GM21737 (cell line): ENCODE measurements at regions not wholly inside any gene's neighbourhood (a gene's known extent, or its start where the extent isn't known, plus 50 kb on each side); places are given as distances from the start of the nearest gene placed in this dataset.
"Not testable (repeated sequence)": the region's sequence is repeated elsewhere in the genome, so short reads cannot be mapped to it uniquely, and the experiment has no call there.

Experiments used
- ATAC-seq: cut with Tn5 transposase; IDR thresholded peaks from one replicate; pipeline ENCODE4 v1.9.1; 2021; ENCODE audit warnings: mild to moderate bottlenecking, moderate library complexity; ENCODE audit not compliant: unreplicated experiment

- ATAC-seq: no peak
Observed at GRCh38 chr2:144982481-144982880, 462.6 kb upstream of the ZEB2 start.

GRCh38 chr2:144975881-144976280 is 456.0 kb upstream of the ZEB2 start:
- ATAC-seq: no peak

DNA sequence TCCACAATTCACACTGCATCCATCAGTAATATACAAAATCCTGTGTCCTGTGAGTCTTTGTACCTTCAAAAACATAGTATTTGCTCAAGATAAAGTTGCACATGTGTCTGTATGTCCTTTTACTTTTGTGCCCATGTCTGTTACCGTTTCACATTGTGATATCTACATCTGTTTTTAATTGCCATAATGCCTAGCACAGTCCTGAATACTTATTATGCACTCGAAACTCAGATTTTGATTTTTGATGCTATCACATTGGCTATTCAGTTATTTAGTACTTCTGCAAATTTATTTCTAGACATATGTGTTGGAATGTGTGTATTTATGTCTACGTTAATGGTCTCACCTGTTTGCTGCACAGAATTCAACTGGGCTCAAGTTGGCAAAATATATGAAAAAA is 452.8 kb upstream of the ZEB2 start:
- no peak for ATAC-seq

DNA sequence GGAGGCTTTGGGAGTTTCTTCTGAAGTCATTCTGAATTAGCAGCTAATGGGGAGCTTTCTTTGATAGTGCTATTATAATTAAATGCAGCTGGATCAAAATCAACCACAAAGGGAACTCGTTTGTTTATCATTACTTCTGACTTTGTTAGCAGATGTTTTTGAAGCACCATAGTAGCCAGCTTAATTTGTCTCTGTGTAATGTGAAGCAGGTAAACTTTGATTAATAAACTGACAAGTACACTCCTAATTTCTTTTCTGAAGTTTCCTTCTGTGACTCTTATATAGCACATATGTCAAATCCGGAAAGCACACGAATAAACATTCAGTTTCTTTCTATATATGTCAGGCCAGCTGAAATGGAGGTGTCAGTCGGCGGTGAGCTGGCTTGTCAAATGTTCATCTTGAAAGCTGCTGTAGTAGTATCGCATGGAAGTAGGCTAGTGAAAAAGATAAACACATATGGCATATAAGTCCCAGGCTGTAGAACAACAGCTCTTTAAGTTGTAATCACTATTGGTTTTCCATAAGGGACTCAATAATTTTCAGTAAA is 451.9 kb upstream of the ZEB2 start:
- no peak for ATAC-seq

- not testable (repeated sequence) for ATAC-seq
Observed at GRCh38 chr2:144970410-144970809, 450.5 kb upstream of the ZEB2 start.

GRCh38 chr2:144969564-144969963 is 449.6 kb upstream of the ZEB2 start:
- ATAC-seq: not testable (repeated sequence)

DNA sequence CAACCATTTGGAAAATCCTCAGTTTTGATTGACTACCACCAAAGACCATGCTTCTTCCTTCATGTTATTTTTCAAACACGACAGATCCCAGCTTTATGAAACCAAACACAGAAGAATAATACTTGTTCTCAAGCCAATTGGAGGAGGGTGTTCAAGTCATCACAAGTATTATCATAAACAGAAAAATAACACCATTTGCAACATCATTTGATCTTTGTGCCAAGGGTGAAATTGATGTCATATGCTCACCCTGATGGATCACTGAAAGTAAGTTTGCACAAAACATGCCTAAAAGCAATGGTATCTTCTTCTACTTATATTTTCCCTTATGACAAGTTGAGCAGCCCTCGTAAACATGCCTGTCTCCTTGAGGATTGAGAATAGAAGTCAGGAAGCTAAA is 448.0 kb upstream of the ZEB2 start:
- ATAC-seq: no peak

DNA sequence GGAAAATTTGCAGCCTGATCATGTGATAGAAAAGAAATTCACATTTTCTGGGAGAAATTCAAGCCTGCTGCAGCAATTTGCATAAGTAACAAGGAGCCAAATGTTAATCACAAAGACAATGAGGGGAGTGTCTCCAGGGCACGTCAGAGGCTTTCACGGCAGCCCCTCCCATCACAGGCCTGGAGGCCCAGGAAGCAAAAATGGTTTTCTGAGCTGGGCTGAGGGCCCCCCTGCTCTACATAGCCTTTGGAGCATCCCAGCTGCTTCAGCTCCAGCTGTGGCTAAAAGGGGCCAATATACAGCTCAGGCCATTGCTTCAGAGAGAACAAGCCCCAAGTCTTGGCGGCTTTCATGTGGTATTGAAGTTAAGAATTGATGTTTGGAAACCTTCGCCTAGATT is 445.3 kb upstream of the ZEB2 start:
- no peak for ATAC-seq

GRCh38 chr2:144963031-144963430 is 443.1 kb upstream of the ZEB2 start:
- ATAC-seq: no peak

DNA sequence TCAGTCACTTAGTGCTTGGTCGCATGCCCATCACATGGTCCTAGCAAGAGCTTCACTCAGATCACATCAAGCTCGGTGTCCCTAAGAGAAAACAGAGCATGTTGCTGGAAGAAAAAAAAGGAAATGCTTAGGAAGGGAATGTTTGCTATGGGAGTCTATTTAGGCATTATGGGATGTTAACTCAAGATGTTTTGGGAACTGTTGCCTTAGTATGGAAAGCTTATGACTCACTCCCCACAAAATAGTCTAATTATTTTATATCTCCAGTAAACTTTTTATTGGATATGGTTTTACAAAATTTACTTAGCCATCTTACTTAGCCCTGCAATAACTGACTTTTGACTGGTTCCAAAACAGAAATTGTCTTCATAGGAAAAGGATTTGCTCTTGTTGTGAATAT is 439.5 kb upstream of the ZEB2 start:
- no peak for ATAC-seq

DNA sequence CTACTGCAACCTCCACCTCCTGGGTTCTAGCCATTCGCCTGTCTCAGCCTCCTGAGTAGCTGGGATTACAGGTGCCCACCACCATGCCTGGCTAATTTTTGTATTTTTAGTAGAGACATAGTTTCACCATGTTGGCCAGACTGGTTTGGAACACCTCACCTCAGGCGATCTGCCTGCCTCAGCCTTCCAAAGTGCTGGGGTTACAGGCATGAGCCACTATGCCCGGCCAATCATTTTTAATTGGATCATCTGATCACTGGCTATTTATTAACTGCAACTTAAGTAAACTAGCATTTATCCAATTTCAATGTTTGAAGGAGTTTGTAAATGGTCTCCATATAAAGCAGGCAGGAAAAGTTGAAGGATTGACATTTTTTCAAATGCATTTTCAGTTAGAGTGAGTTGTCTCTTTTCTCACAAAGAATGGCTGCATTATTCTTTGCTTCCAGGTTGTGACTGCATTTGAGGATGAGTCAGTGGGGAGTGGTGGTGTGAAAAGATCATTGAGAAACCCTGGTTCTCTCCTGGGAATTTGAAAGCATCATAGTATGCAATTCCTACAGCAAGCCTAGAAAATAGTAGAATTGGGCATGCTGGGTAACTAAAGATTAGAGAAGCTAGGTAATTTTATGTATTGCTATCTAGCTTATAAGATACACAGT is 431.1 kb upstream of the ZEB2 start:
- no peak for ATAC-seq

DNA sequence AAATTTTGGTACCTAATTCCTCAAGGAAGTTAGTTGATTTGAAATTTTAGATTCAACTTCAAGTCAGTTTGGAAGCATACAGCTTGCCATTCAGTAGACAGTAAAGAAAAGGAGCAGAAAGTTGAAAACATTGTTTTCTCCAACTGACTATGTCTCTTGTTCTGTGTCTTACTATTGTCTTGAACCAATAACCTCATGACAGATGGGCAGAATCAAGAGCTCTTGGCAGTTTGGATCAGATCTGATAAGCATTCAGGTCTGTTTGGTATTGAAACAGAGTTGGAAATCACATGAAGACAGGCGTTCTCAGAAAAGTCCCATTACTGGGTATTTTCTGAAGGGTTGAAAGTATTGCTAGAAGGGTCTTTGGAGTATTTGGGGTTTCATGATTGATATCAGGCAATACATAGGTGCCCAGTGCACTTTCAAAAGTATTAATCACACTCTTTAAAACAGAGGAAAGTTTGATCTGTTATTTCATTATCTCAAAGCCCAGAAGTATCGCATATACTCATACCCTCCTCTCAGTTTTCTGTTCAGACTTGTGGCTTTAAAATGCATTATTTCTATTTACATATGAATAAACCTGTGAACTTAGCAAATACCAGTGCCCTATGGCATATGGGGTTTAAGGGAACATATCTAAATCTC is 428.4 kb upstream of the ZEB2 start:
- ATAC-seq: no peak

DNA sequence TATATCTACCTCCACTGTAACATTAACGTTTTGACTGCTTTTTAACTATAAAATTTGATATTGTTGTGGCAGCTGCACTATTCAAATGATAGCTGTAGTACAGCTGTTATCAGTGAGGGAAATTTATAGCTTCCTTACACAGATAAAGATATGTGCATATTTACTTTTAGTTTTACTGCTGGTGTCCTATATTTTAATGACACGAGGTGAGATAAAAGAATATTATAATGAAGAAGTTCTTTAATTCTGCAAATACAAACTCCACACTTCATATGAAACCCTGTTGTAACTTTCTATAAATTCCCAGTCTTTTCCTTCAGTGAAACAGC is 427.8 kb upstream of the ZEB2 start:
- ATAC-seq: no peak

DNA sequence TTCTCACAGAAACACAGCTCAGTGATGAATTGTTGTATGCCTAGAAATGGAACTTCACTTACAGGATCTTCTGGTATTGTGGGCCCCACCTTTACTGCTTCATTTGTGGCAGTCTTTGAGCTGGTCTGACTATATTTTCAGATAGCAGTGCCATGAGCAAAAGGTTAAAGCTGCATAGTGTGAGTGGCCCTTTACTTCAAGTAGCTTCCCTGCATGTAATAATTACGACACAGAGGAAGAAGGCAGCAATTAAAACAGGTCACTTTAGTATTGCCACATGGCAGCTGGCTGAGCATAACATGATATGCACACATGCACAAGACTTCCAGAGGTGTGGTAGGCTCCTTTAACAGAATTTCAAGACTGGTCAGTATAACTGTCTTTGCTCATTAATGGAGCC is 426.3 kb upstream of the ZEB2 start:
- no peak for ATAC-seq

DNA sequence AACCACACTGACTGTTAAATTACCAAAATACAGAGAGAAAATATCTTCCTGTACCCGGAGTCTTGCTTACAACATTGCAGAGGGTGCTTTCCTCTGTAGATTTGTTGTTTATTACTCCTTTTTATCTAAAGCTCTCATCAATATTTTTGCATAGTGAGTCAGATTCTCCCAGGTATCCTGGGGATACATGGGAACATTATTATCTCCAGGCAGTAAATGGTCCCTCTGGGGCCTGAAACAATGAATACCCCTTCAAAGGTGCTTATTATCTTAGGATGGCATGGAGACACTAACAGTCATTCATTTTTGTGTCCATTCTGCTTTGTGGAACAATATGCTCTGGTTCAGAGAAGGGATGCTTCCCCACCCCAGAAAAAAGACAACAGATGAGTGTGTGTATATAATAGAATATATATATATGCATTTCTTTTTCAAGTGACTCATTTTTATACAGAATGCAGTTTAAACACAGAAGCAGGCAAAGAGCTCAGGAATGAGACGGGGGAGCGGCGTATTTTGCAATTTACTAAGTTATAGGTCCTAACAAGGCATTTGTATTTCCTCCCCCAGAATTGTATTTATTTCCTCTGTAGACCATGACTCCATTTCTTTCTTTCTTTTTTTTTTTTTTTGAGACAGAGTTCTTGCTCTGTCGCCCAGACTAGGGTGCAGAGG is 424.8 kb upstream of the ZEB2 start:
- no peak for ATAC-seq

- no peak for ATAC-seq
Observed at GRCh38 chr2:144943986-144944385, 424.1 kb upstream of the ZEB2 start.

GRCh38 chr2:144943293-144943941 is 423.5 kb upstream of the ZEB2 start:
- ATAC-seq: no peak

DNA sequence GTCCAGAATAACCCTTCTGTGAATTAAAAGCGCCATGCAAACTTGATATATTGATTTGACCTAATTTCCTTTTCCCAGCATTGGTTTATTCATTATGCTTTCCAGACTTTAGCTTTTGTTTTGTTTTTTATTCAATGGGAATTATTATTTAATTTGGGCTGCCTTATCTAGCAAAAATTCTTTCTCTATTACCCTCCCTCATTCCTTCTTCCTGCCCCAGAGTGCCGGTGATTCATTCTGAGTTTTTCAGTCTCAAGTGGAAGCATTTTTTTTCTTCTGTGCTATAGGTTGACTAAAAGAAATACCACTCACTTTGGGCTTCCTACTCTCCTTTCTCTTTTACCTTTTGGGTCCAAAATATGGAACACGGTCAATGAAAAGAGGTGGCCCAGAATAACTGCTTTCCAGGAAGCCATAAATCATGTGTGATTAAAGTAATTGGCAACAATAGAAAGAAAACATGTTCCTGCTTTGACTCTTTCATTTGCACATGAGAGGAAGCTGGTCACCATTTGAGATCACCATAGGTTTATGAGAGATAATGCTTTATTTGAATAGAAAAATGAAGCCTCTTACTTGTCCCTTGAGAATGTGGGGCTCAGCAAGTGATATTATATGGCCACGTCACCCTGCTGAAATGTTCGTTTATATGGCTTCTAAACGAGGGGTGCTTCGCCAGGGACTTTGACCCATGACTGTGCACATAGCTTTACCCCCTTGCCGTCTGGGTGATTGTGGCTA is 422.8 kb upstream of the ZEB2 start:
- ATAC-seq: no peak

GRCh38 chr2:144941743-144942488 is 422.0 kb upstream of the ZEB2 start:
- ATAC-seq: no peak

GRCh38 chr2:144939590-144939989 is 419.7 kb upstream of the ZEB2 start:
- no peak for ATAC-seq
